Breast epithelium (tissue), 3 donors: ENCODE measurements at regions not wholly inside any gene's neighbourhood (a gene's known extent, or its start where the extent isn't known, plus 50 kb on each side); places are given as distances from the start of the nearest gene placed in this dataset.

ENCODE experiments used
- CTCF ChIP-seq, 3 donors: fragments of 450-650 bp; IDR thresholded peaks; one replicate each; pipeline ENCODE4 v1.5.1; 2016 to 2017; ENCODE audit warnings: antibody characterized with exemption in 3 of 3, mild to moderate bottlenecking in 3 of 3, moderate library complexity in 3 of 3
- POLR2A ChIP-seq: fragments of 450-650 bp; IDR thresholded peaks from one replicate; pipeline ENCODE4 v1.6.1; 2016; ENCODE audit warnings: antibody characterized with exemption, mild to moderate bottlenecking, moderate library complexity

GRCh38 chr1:14404862-14405301, 193.6 kb upstream of the KAZN start:
- TF ChIP-seq CTCF (IDR thresholded peaks at IDR 0.05): no peak
- no peak for TF ChIP-seq POLR2A
